Neural cell (in vitro differentiated cells): ENCODE measurements at regions not wholly inside any gene's neighbourhood (a gene's known extent, or its start where the extent isn't known, plus 50 kb on each side); places are given as distances from the start of the nearest gene placed in this dataset.

Experiments
- H2AFZ ChIP-seq: fragments of 200-600, 300-800 bp; sonication (generic), shearing (Covaris generic); 2 replicates; pipeline ENCODE4 v1.6.0; 2014; ENCODE audit warnings: low read depth, mild to moderate bottlenecking, antibody characterized with exemption, low read length, moderate library complexity
- H3F3A ChIP-seq: fragments of 200-600 bp; shearing (Covaris generic); 2 replicates; pipeline ENCODE4 v1.6.1; 2016; ENCODE audit warnings: mild to moderate bottlenecking, moderate library complexity, mixed read lengths, antibody characterized with exemption, low read length; ENCODE audit not compliant: insufficient read depth, poor library complexity, severe bottlenecking
- H3K27ac ChIP-seq: fragments of 200-600, 300-800 bp; sonication (generic), shearing (Covaris generic); 2 replicates; pipeline ENCODE4 v1.5.1; 2014; ENCODE audit warnings: mild to moderate bottlenecking, low read length, moderate library complexity
- H3K27me3 ChIP-seq: fragments of 300-800, 200-600 bp; sonication (generic), shearing (Covaris generic); 2 replicates; pipeline ENCODE4 v1.6.0; 2014; ENCODE audit warnings: mild to moderate bottlenecking, low read depth, low read length, moderate library complexity; ENCODE audit not compliant: insufficient read depth
- H3K36me3 ChIP-seq: fragments of 300-800, 200-600 bp; sonication (generic), shearing (Covaris generic); 2 replicates; pipeline ENCODE4 v1.5.1; 2014; ENCODE audit warnings: mild to moderate bottlenecking, antibody characterized with exemption, low read length, moderate library complexity; ENCODE audit not compliant: insufficient read depth
- H3K4me2 ChIP-seq: fragments of 300-800, 200-600 bp; sonication (generic), shearing (Covaris generic); 2 replicates; pipeline ENCODE4 v1.6.0; 2014; ENCODE audit warnings: mild to moderate bottlenecking, low read length
- H3K4me3 ChIP-seq: fragments of 300-800, 200-600 bp; sonication (generic), shearing (Covaris generic); 2 replicates; pipeline ENCODE4 v1.5.1; 2014; ENCODE audit warnings: mild to moderate bottlenecking, low read length, moderate library complexity
- H3K79me2 ChIP-seq: fragments of 200-600 bp; shearing (Covaris generic); replicated peaks from 2 replicates; pipeline ENCODE4 v1.6.0; 2014; ENCODE audit warnings: mild to moderate bottlenecking, low read length, moderate library complexity; ENCODE audit not compliant: insufficient read depth
- H3K9ac ChIP-seq: fragments of 300-800, 200-600 bp; sonication (generic), shearing (Covaris generic); 2 replicates; pipeline ENCODE4 v1.6.1; 2016; ENCODE audit warnings: mild to moderate bottlenecking, low read length, mixed read lengths
- H3K9me2 ChIP-seq: fragments of 200-600 bp; shearing (Covaris generic); 2 replicates; pipeline ENCODE4 v1.6.1; 2016; ENCODE audit warnings: mild to moderate bottlenecking, low read length, mixed read lengths; ENCODE audit not compliant: insufficient read depth
- H3K9me3 ChIP-seq: fragments of 200-600, 300-800 bp; sonication (generic), shearing (Covaris generic); 2 replicates; pipeline ENCODE4 v1.6.1; 2016; ENCODE audit warnings: mild to moderate bottlenecking, mixed run types, low read length, moderate library complexity, mixed read lengths
- H4K20me1 ChIP-seq: fragments of 200-600 bp; shearing (Covaris generic); 2 replicates; pipeline ENCODE4 v1.6.1; 2016; ENCODE audit warnings: mild to moderate bottlenecking, mixed run types; ENCODE audit not compliant: insufficient read depth
- EP300 ChIP-seq: fragments of 450-650 bp; conservative IDR thresholded peaks from 2 replicates; pipeline ENCODE4 v1.6.1; 2014; ENCODE audit warnings: antibody characterized with exemption, mild to moderate bottlenecking, moderate library complexity; ENCODE audit not compliant: poor library complexity, severe bottlenecking
- EZH2 ChIP-seq: fragments of 200-600, 300-800 bp; shearing (Covaris generic), sonication (generic); IDR thresholded peaks from 2 replicates; pipeline ENCODE4 v1.6.1; 2014; ENCODE audit warnings: antibody characterized with exemption, low read length, borderline replicate concordance, mild to moderate bottlenecking; ENCODE audit not compliant: insufficient read depth, poor library complexity, severe bottlenecking
- MXI1 ChIP-seq: fragments of 450-650 bp; conservative IDR thresholded peaks from 2 replicates; pipeline ENCODE4 v1.6.1; 2014; ENCODE audit warnings: antibody characterized with exemption, mild to moderate bottlenecking; ENCODE audit not compliant: poor library complexity, severe bottlenecking
- POLR2AphosphoS5 ChIP-seq: IDR thresholded peaks from 2 replicates; pipeline ENCODE4 v1.6.1; 2012
- RAD21 ChIP-seq: fragments of 450-650 bp; conservative IDR thresholded peaks from 2 replicates; pipeline ENCODE4 v1.6.1; 2014; ENCODE audit warnings: antibody characterized with exemption, mild to moderate bottlenecking, moderate library complexity
- SMC3 ChIP-seq: fragments of 450-650 bp; conservative IDR thresholded peaks from 2 replicates; pipeline ENCODE4 v1.6.1; 2014; ENCODE audit warnings: antibody characterized with exemption, mild to moderate bottlenecking, moderate library complexity; ENCODE audit not compliant: poor library complexity
- TAF1 ChIP-seq: IDR thresholded peaks from 2 replicates; pipeline ENCODE4 v1.6.1; 2012; ENCODE audit warnings: low read depth
- TF ChIP-seq, protein P1 (sequence below): IDR thresholded peaks from 2 replicates; pipeline ENCODE4 v1.6.1; 2012; ENCODE audit warnings: borderline replicate concordance
- TF ChIP-seq, protein P2 (sequence below): fragments of 450-650 bp; IDR thresholded peaks from 2 replicates; pipeline ENCODE4 v1.5.1; 2014; ENCODE audit warnings: antibody characterized with exemption, mild to moderate bottlenecking, moderate library complexity; ENCODE audit not compliant: poor library complexity, severe bottlenecking

DNA sequence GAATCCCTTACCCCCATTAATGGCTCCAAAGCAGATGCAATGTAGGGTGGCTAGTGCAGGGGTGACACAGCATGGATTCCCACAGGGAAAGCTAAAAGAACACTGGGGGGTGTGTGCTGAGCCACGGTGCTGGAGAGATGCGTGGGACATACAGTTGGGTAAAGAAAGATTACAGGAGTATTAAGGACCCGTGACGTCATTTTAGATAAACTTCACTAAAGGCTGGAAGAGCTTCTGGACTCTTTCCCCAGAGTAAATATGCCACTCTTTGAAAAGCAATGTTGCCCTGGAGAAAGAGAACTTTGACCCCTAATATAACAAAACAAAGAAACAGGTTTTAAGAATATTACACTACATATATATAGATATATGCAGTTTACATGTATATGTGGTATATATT lies 481.5 kb upstream of the VSTM2A start:
- H3K9me2 ChIP-seq = no peaks in the 10 kb centered on the region
- H3K9me3 ChIP-seq = no peaks in the 10 kb centered on the region
- no peak overlapping the region for H3K4me2 ChIP-seq
- H3K79me2 ChIP-seq = no peaks in the 10 kb centered on the region
- no peak overlapping the region for H3K27ac ChIP-seq
- TF ChIP-seq SMC3 = no peak
- no peak for TF ChIP-seq POLR2AphosphoS5
- no peak for TF ChIP-seq RAD21
- no peak for TF ChIP-seq MXI1
- TF ChIP-seq EZH2 = no peak
- TF ChIP-seq, protein P1, sequence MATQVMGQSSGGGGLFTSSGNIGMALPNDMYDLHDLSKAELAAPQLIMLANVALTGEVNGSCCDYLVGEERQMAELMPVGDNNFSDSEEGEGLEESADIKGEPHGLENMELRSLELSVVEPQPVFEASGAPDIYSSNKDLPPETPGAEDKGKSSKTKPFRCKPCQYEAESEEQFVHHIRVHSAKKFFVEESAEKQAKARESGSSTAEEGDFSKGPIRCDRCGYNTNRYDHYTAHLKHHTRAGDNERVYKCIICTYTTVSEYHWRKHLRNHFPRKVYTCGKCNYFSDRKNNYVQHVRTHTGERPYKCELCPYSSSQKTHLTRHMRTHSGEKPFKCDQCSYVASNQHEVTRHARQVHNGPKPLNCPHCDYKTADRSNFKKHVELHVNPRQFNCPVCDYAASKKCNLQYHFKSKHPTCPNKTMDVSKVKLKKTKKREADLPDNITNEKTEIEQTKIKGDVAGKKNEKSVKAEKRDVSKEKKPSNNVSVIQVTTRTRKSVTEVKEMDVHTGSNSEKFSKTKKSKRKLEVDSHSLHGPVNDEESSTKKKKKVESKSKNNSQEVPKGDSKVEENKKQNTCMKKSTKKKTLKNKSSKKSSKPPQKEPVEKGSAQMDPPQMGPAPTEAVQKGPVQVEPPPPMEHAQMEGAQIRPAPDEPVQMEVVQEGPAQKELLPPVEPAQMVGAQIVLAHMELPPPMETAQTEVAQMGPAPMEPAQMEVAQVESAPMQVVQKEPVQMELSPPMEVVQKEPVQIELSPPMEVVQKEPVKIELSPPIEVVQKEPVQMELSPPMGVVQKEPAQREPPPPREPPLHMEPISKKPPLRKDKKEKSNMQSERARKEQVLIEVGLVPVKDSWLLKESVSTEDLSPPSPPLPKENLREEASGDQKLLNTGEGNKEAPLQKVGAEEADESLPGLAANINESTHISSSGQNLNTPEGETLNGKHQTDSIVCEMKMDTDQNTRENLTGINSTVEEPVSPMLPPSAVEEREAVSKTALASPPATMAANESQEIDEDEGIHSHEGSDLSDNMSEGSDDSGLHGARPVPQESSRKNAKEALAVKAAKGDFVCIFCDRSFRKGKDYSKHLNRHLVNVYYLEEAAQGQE = no peak
- TF ChIP-seq EP300 = no peak
- no peak for TF ChIP-seq TAF1
- TF ChIP-seq, protein P2, sequence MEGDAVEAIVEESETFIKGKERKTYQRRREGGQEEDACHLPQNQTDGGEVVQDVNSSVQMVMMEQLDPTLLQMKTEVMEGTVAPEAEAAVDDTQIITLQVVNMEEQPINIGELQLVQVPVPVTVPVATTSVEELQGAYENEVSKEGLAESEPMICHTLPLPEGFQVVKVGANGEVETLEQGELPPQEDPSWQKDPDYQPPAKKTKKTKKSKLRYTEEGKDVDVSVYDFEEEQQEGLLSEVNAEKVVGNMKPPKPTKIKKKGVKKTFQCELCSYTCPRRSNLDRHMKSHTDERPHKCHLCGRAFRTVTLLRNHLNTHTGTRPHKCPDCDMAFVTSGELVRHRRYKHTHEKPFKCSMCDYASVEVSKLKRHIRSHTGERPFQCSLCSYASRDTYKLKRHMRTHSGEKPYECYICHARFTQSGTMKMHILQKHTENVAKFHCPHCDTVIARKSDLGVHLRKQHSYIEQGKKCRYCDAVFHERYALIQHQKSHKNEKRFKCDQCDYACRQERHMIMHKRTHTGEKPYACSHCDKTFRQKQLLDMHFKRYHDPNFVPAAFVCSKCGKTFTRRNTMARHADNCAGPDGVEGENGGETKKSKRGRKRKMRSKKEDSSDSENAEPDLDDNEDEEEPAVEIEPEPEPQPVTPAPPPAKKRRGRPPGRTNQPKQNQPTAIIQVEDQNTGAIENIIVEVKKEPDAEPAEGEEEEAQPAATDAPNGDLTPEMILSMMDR = no peak
- no peaks in the 10 kb centered on the region for H3K27me3 ChIP-seq
- H3K36me3 ChIP-seq = no peaks in the 10 kb centered on the region
- H4K20me1 ChIP-seq = no peaks in the 10 kb centered on the region
- no peak overlapping the region for H3K4me3 ChIP-seq
- no peak overlapping the region for H2AFZ ChIP-seq
- H3F3A ChIP-seq = no peaks in the 10 kb centered on the region
- H3K9ac ChIP-seq = no peak overlapping the region

DNA sequence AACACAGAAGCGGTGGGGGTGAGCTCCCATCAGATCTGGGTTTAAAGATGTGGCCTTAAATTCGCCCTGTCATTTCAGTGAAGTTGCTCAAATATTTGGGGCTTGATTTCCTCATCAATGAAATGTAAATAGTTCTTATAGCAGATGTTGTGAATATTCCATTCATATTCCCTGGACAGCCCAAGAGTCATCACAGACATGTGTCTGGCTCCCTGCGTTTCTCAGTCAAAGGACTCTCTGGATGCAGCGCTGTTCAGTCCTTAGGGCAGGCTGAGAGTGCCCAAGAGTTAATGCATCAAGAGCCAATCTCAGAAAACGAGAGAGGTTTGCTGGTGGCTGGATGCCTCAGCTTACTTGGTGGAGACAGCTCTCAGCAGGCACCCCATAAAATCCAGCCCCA lies 475.5 kb upstream of the VSTM2A start:
- Histone ChIP-seq H3K9ac (no peak overlapping the region), H4K20me1 (no peaks in the 10 kb centered on the region), H3K4me3 (no peak overlapping the region), H3K9me3 (no peaks in the 10 kb centered on the region), H3F3A (no peaks in the 10 kb centered on the region), H3K27ac (no peak overlapping the region), H3K27me3 (no peaks in the 10 kb centered on the region), H3K4me2 (no peak overlapping the region), H3K36me3 (no peaks in the 10 kb centered on the region), H3K9me2 (no peaks in the 10 kb centered on the region), H2AFZ (no peak overlapping the region), H3K79me2 (no peaks in the 10 kb centered on the region)
- TF ChIP-seq EZH2 = no peak
- TF ChIP-seq SMC3 = no peak
- no peak for TF ChIP-seq EP300
- TF ChIP-seq, protein P2 = no peak
- TF ChIP-seq POLR2AphosphoS5 = no peak
